ENCODE measurements at regions not wholly inside any gene's neighbourhood (a gene's known extent, or its start where the extent isn't known, plus 50 kb on each side); places are given as distances from the start of the nearest gene placed in this dataset.

- Histone ChIP-seq H3K4me1 (no peaks in the 10 kb centered on the region), H3K36me3 (no peaks in the 10 kb centered on the region), H3K4me3 (no peak overlapping the region), H3K27ac (no peak overlapping the region), H3K27me3 (no peaks in the 10 kb centered on the region), H3K9me3 (peaks cover 4 to 9% of the 10 kb centered on the region in 2 donors)
- intact Hi-C loops (cut with DNase I; ENCODE audit: low total_unique reads): loop anchor here (10.0 kb wide), 1 partner anchor 966 kb away; no protein-coding TSS in a partner anchor
- no peak for DNase-seq (ENCODE audit: low spot score in 2 of 2)
- TF ChIP-seq POLR2A (IDR thresholded peaks at IDR 0.05) (no peak), POLR2AphosphoS5 (IDR thresholded peaks at IDR 0.05) (no peak), CTCF (IDR thresholded peaks at IDR 0.05) (no peak)
These were observed 70.1 kb upstream of the MAP1LC3B2 start for GRCh38 chr12:116489116-116489515.

- Histone ChIP-seq H3K4me1 (peaks cover 0 to 3% of the 10 kb centered on the region in 2 donors), H3K27me3 (no peaks in the 10 kb centered on the region), H3K4me3 (no peak overlapping the region), H3K36me3 (no peaks in the 10 kb centered on the region), H3K27ac (no peak overlapping the region), H3K9me3 (peaks cover 4 to 9% of the 10 kb centered on the region in 2 donors)
- intact Hi-C loops (cut with DNase I; ENCODE audit: low total_unique reads): no loop called here
- no peak for TF ChIP-seq POLR2AphosphoS5 (IDR thresholded peaks at IDR 0.05)
- no peak for DNase-seq (ENCODE audit: low spot score in 2 of 2)
These were observed 68.7 kb upstream of the MAP1LC3B2 start for GRCh38 chr12:116490471-116490870.

GRCh38 chr12:116492703-116493324 lies 66.4 kb upstream of the MAP1LC3B2 start:
- Histone ChIP-seq H3K4me3 (no peak overlapping the region), H3K27ac (no peak overlapping the region), H3K4me1 (peaks cover 0 to 3% of the 10 kb centered on the region in 2 donors), H3K27me3 (no peaks in the 10 kb centered on the region), H3K9me3 (peaks cover 0 to 4% of the 10 kb centered on the region in 2 donors), H3K36me3 (no peaks in the 10 kb centered on the region)
- intact Hi-C loops (cut with DNase I; ENCODE audit: low total_unique reads): no loop called here
- TF ChIP-seq POLR2AphosphoS5 (IDR thresholded peaks at IDR 0.05) (no peak), CTCF (IDR thresholded peaks at IDR 0.05) (no peak), POLR2A (IDR thresholded peaks at IDR 0.05) (no peak)
- no peak for DNase-seq (ENCODE audit: low spot score in 2 of 2)

- peaks cover 0 to 3% of the 10 kb centered on the region in 2 donors for H3K4me1 ChIP-seq
- H3K9me3 ChIP-seq: no peaks in the 10 kb centered on the region
- peak overlapping the region; percentile 8 to 85 for H3K27ac ChIP-seq
- TF ChIP-seq CTCF (IDR thresholded peaks at IDR 0.05) (no peak), POLR2AphosphoS5 (IDR thresholded peaks at IDR 0.05) (peak; percentile 47 to 74 (median 63))
- no peaks in the 10 kb centered on the region for H3K27me3 ChIP-seq
- intact Hi-C loops (cut with DNase I; ENCODE audit: low total_unique reads): no loop called here
- no peak overlapping the region for H3K4me3 ChIP-seq
- peak; percentile 69 to 91 for DNase-seq (ENCODE audit: low spot score in 2 of 2)
- no peaks in the 10 kb centered on the region for H3K36me3 ChIP-seq
These were observed 63.9 kb upstream of the MAP1LC3B2 start for GRCh38 chr12:116495260-116495659.

- H3K27me3 ChIP-seq: no peaks in the 10 kb centered on the region
- H3K36me3 ChIP-seq: no peaks in the 10 kb centered on the region
- intact Hi-C loops (cut with DNase I; ENCODE audit: low total_unique reads): no loop called here
- no peak for TF ChIP-seq POLR2AphosphoS5 (IDR thresholded peaks at IDR 0.05)
- TF ChIP-seq POLR2A (IDR thresholded peaks at IDR 0.05): no peak
- no peak for TF ChIP-seq CTCF (IDR thresholded peaks at IDR 0.05)
- H3K4me1 ChIP-seq: peaks cover 0 to 3% of the 10 kb centered on the region in 2 donors
- H3K4me3 ChIP-seq: no peak overlapping the region
- peak overlapping the region; percentile 84 to 85 for H3K27ac ChIP-seq
- peak in 1 of 2 donors; percentile 84 for DNase-seq (ENCODE audit: low spot score in 2 of 2)
- no peaks in the 10 kb centered on the region for H3K9me3 ChIP-seq
These were observed 62.1 kb upstream of the MAP1LC3B2 start for GRCh38 chr12:116497051-116497591.

All from breast epithelium (tissue), 4 donors.